HG03025 (cell line): ENCODE measurements at regions not wholly inside any gene's neighbourhood (a gene's known extent, or its start where the extent isn't known, plus 50 kb on each side); places are given as distances from the start of the nearest gene placed in this dataset.
"Not testable (repeated sequence)": the region's sequence is repeated elsewhere in the genome, so short reads cannot be mapped to it uniquely, and the experiment has no call there.

ENCODE experiments used
- ATAC-seq: cut with Tn5 transposase; IDR thresholded peaks from one replicate; pipeline ENCODE4 v1.9.1; 2021; ENCODE audit warnings: mild to moderate bottlenecking, moderate library complexity; ENCODE audit not compliant: unreplicated experiment, low FRiP score

DNA sequence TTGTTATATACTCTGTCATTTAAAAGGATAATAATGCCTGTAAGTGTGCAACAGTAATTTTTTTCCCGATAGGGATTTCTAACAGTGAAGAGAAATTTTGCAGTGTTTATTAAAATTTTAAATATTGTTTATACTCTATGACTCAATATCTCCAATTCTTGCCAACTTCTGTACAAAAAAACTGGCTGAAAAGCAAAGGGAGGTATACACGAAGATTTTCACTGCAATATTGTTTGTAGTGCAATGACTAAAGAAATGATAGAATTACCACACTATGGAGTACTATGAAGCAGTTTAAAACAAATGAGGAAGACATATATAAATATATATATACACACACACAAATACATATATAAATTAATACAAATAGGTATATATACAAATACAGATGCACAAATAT, 187.9 kb upstream of the IL15 start:
- ATAC-seq = no peak

DNA sequence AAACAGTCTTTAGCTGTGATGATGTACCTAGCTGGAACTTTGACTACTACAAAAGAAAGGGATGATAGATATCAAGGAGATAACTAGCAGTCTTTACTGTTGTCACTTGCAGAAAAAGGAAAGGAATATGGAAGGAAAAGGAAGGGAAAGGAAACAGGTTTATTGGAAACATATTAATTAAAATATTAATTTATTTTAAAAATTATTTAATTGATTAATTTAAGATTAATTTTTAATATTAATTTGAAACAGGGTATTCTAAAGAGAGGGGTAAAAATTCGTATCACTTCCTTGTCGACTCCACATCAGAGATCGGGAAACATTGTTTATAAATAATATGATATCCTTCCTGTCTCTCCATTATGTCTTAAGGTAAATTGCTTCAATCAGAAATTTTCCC, 186.5 kb upstream of the IL15 start:
- no peak for ATAC-seq

- ATAC-seq = no peak
Observed at GRCh38 chr4:141455651-141456050, 180.7 kb upstream of the IL15 start.

DNA sequence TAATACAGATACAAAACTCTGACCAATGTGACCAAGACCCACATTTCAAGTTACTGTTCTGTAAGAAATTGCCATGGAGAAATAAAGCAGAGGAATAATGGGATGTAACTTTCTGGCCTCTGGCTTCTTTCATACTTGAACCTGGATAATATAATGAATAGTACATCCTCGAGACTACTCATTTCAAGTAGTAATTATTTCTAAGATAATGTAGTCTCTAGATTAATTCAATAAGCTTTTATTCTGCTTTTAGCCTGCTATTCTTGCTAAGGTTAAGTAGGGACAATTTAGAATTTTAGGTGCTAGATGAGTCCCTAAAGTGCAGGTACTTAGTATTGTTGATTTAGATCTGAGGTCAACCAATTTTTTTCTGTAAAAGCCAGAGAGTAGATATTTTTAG, 178.7 kb upstream of the IL15 start:
- no peak for ATAC-seq

DNA sequence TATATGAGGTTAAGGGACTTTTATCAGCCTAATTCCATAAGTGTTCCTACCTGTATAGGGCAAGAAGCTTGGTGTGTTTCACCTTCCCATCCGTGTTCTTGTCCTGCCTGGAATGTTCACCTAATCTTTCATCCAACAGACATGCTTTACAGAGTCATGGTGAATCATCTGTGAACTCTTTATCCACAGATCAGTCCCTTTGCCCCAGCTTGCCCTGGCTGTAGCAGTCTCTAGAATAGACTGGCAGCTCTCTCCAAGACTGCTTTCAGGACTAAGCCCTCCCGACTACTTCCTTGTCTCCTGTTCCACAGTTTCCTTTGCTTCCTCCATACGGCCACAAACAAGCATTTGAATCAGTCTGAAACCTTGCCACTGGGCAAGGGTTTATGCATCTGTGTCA, 177.9 kb upstream of the IL15 start:
- no peak for ATAC-seq

DNA sequence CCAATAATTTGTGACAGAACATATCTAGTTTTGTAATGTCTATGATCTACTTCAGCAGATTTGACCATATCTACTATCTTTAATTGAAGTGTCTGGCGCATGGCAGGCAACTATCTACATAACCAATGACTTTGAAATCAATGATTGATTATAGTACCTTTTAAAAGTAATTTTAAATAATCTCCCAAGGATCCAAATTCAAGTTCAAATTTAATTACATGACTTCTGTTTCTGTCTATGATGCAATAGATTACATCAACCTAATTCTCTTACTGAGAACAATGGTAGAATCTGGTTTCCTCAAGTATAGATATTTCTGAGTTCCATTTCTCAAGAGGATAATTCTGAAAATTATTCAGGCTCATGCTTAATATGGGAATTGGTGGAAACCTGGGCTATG, 177.4 kb upstream of the IL15 start:
- ATAC-seq = no peak

DNA sequence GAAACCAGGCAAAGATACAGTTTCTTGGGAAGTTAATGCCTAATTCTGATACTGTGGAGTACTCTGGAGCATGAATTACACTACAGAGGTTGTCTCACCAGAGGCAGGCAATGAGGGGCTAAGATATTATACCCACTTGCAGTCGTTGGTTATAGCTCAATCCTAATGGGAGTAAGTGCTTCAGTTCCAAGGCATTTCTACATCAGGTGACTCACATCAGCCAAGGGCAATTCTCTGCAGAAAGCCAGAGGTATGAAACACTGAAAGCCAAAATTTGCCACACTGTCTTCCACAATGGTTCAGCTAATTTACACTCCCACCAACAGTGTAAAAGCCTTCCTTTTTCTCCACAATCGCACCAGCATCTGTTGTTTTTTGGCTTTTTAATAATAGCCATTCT, 174.0 kb upstream of the IL15 start:
- no peak for ATAC-seq

DNA sequence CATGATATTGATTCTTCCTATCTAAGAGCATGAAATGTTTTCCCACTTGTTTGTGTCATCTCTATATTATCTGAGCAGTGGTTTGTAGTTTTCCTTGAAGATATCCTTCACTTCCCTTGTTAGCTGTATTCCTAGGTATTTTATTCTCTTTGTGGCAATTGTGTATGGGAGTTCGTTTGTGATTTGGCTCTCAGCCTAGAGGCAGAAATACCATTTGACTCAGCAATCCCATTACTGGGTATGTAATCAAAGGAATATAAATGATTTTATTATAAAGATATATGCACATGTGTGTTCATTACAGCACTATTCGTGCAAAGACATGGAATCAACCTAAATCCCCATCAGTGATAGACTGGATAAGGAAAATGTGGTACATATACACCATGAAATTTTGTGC, 172.7 kb upstream of the IL15 start:
- no peak for ATAC-seq

GRCh38 chr4:141464366-141464765, 172.0 kb upstream of the IL15 start:
- no peak for ATAC-seq

GRCh38 chr4:141465171-141465570, 171.2 kb upstream of the IL15 start:
- no peak for ATAC-seq

- no peak for ATAC-seq
Observed at GRCh38 chr4:141467225-141467624, 169.2 kb upstream of the IL15 start.

DNA sequence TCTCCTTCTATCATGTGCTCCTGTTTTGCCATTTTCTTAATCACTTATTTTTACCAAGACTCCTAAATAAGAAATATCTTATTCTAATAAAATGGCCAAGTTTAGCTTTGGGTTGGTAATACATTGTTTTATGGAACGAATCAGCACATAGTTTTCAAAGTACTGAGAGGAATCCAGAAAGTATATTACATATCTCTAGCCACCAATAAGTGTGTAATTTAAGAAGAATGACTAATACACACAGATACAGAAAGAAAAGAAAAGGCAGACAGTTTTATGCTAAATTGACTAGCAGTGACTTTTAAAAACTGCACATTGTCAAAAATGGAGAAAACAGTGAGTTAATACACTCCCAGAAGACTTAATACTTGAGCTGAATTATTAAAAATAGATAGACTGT, 167.0 kb upstream of the IL15 start:
- ATAC-seq = no peak

DNA sequence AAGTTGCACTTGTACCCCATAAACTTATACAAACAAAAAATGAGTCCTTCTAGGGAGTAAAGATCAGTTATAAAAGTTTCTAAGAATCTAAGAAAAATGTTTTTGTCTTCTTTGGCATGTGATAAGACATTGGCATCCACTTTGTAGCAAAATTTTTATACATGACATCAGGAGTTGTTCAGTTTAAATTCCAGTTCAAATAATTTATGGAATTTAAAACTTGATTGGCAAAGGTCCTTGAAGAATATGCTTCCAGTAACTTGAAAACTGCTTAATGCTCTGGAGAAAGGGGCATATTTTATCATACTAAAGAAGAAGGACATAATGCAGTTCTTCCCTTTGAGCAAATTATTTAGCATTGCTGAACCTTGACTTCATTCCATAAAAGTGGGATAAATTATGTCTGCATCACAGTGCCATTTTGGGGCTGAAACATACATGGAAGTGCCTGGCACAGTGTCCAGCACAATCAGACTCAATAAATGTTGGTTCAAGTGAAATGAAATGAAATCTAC, 163.3 kb upstream of the IL15 start:
- ATAC-seq = no peak

- ATAC-seq = no peak
Observed at GRCh38 chr4:141473952-141474351, 162.4 kb upstream of the IL15 start.

GRCh38 chr4:141480950-141481349, 155.4 kb upstream of the IL15 start:
- no peak for ATAC-seq

- ATAC-seq = not testable (repeated sequence)
Observed at GRCh38 chr4:141484298-141484697, 152.1 kb upstream of the IL15 start.

- no peak for ATAC-seq
Observed at GRCh38 chr4:141486375-141486997, 149.9 kb upstream of the IL15 start.

DNA sequence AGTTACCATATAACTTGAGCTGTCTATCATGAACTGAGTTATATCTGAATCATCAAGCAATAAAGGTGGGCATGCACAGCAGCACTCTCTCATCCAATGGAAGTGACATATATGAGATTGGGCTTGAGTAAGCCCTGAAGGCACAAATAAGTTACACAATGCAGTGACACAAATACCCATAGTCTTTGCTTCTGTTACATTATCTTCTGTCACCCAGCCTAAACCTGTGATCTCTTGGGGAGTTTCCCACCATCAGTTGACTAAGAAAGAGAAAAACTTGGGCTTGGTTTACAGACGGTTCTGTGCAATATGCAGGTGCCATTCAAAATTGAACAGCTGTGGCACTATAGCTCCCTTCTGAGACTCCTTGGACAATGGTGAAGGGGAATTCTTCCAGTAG, 138.8 kb upstream of the IL15 start:
- peak; percentile 82 for ATAC-seq

GRCh38 chr4:141499261-141499853, 137.0 kb upstream of the IL15 start:
- no peak for ATAC-seq

DNA sequence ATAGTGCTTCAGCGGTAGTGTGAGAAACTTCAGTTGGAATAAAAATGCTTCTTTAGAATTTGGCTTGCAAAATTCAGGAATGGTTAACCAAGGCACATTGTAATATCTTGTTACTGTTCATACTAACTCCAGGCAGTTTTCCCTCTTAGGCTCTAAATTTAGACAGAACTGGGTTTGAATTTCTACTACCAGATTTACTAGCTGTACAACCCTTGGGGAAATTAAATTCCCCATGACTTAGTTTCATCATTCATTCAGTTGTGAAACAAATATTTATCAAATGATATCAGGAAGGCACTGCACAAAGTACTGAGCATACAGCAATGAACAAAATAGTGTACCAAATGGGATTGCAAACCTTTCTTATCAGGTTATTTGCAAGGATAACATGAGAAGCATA, 135.0 kb upstream of the IL15 start:
- no peak for ATAC-seq

GRCh38 chr4:141501931-141502330, 134.5 kb upstream of the IL15 start:
- ATAC-seq = no peak

GRCh38 chr4:141502755-141503154, 133.6 kb upstream of the IL15 start:
- no peak for ATAC-seq

- no peak for ATAC-seq
Observed at GRCh38 chr4:141503260-141503659, 133.1 kb upstream of the IL15 start.
